Upper lobe of left lung (tissue), 4 donors: ENCODE measurements at regions not wholly inside any gene's neighbourhood (a gene's known extent, or its start where the extent isn't known, plus 50 kb on each side); places are given as distances from the start of the nearest gene placed in this dataset.

Experiments
- POLR2A ChIP-seq, 4 donors: fragments of 450-650 bp; IDR thresholded peaks; one replicate each; pipeline ENCODE4 v1.5.1; 2016 to 2017; ENCODE audit warnings: antibody characterized with exemption in 4 of 4, mild to moderate bottlenecking in 2 of 4
- TF ChIP-seq, protein P1 (sequence below), 6 experiments: fragments of 450-650 bp in 4 of 6; fragments of 200-600 bp in 2 of 6; sonication (generic) in 2 of 6; IDR thresholded peaks; one replicate each; pipeline ENCODE4 v1.5.1; 2016 to 2019; ENCODE audit warnings: antibody characterized with exemption in 6 of 6

GRCh38 chr13:107854880-107855279, 360.5 kb downstream of the LIG4 start:
- TF ChIP-seq POLR2A (IDR thresholded peaks at IDR 0.05): no peak
- TF ChIP-seq, protein P1, sequence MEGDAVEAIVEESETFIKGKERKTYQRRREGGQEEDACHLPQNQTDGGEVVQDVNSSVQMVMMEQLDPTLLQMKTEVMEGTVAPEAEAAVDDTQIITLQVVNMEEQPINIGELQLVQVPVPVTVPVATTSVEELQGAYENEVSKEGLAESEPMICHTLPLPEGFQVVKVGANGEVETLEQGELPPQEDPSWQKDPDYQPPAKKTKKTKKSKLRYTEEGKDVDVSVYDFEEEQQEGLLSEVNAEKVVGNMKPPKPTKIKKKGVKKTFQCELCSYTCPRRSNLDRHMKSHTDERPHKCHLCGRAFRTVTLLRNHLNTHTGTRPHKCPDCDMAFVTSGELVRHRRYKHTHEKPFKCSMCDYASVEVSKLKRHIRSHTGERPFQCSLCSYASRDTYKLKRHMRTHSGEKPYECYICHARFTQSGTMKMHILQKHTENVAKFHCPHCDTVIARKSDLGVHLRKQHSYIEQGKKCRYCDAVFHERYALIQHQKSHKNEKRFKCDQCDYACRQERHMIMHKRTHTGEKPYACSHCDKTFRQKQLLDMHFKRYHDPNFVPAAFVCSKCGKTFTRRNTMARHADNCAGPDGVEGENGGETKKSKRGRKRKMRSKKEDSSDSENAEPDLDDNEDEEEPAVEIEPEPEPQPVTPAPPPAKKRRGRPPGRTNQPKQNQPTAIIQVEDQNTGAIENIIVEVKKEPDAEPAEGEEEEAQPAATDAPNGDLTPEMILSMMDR (IDR thresholded peaks at IDR 0.05): no peak
